LNCAP (cell line): ENCODE measurements at regions not wholly inside any gene's neighbourhood (a gene's known extent, or its start where the extent isn't known, plus 50 kb on each side); places are given as distances from the start of the nearest gene placed in this dataset.
A peak's percentile ranks its signal among the peaks of the same experiment; 100 is the strongest.

Experiments used
- TF ChIP-seq, protein P1 (sequence below): fragments of 450-650 bp; IDR thresholded peaks from 2 replicates; pipeline ENCODE4 v1.5.1; 2017; ENCODE audit warnings: mild to moderate bottlenecking

DNA sequence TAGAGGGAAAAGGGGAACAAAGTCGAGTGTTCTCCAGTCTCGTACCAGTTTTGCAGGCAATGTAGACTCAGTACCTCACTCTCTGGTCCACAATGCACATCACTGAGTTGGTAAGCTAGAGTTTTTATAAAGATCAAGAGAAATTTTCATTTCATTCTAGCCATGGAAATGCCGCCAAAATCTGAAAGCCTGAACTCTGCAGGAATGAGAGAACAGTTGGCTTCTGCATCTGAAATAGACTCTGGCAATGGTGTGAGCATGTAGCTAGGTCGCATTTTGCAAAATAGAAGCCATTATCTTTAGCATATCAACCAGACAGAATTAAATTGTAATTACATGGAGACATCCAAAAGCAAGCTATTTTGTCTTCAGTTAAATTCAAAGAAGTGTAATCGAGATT lies 381.0 kb downstream of the NOVA1 start:
- TF ChIP-seq, protein P1, sequence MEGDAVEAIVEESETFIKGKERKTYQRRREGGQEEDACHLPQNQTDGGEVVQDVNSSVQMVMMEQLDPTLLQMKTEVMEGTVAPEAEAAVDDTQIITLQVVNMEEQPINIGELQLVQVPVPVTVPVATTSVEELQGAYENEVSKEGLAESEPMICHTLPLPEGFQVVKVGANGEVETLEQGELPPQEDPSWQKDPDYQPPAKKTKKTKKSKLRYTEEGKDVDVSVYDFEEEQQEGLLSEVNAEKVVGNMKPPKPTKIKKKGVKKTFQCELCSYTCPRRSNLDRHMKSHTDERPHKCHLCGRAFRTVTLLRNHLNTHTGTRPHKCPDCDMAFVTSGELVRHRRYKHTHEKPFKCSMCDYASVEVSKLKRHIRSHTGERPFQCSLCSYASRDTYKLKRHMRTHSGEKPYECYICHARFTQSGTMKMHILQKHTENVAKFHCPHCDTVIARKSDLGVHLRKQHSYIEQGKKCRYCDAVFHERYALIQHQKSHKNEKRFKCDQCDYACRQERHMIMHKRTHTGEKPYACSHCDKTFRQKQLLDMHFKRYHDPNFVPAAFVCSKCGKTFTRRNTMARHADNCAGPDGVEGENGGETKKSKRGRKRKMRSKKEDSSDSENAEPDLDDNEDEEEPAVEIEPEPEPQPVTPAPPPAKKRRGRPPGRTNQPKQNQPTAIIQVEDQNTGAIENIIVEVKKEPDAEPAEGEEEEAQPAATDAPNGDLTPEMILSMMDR = no peak

DNA sequence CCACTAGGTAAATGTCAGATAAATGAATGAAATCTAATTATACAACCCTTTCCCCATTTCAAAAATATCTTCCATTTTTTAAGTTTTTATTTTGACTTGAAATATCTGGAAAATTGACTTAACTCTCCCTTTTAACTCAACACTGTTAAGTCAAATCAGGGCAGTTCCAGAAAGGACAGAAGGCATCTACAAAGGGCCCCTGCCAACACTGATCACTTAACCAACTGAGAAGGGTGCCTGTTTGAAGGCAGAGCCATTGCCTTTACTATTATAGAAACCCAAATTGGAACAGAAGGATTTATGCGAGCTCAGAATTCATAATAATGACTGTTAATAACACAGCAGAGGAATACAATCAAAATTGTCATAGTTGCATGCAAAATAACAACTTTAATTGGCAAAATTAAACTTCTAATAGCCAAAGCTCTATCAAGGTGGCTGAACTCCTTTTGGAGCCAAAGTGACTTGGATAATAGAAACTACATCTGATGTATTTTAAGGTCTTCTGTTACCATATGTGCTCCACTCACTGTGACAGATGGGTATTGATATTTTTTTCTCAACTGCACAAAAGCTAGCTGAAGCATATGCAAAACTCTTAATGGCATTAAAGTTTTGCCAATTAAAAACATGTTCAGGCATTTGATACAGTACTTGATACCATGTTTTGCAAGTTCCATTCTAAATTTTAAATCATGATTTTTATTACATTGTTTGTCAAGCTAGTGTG lies 383.8 kb downstream of the NOVA1 start:
- TF ChIP-seq, protein P1 = no peak

DNA sequence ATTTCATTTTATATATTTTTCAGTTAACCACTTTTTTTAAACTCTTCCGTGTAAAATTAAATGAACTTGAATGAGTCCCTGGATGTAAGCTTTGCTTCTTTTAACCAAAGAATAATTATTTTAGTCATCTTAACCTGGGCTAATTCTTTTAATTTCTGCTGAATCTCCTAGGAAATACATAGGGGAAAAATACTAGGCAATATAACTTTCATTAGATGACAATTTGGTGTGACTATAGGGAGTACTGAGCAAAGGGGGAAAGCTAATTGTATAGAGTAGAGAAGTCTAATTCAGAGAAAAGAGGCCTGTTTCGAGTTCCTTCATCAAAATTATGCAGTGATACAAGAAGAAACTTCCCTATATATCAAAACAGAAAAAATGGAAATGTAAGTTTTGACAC lies 388.1 kb downstream of the NOVA1 start:
- TF ChIP-seq, protein P1 = no peak

DNA sequence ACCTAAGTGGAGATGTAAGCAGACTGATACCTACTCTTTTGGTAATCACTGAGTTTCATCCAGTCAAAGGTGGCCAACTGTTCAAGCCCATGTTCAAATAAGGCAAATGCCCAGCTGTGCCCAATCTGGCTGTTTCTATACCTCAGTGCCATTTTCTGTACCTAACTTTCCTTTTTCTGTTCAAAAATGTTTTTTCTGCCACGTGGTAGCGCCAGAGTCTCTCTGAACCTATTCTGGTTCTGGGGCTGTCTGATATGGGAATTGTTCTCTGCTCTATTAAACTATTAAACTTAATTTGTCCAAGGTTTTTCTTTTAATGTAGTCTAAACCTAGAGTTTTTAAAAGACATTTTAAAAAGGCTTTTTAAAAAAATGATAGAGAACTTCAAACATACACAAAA lies 391.2 kb downstream of the NOVA1 start:
- TF ChIP-seq, protein P1 = peak; percentile 16; the same call in 1 of the 2 replicates

DNA sequence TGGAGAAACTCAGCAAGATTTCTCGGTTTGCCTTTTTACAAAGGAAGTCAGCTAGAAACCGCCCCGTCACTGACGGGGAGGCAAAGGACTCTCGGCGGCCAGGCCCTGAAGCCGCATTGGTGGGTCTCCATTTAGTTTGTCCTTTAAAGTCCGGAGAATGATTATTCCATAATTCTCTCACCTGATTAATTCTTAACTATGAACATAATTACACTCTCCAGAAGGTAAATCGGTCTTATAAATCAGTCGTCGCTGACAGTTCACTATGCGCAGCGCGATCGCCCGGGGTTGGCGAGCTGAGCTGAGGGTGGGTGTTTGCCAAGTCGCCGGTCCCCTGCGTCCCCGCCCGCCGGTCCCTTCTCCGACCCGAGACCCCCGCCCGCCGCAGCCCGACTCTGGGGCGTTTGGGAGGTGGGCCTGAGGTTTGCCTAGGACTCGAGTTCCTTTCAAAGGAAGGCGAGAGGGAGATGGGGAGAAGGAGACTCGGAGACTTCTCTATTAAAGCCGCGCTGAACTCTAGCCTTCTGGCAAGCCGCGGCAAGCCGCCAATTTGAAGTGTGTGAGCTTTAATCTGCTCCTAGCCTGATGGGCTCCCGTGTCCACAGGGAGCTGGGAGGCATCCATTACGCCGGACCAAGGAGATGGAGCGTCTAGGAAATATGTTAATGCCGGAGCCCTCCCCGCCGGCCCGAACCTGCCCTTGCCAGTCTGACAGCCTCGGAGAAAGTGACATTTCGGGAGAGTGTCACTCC lies 392.9 kb downstream of the NOVA1 start:
- TF ChIP-seq, protein P1 = no peak

DNA sequence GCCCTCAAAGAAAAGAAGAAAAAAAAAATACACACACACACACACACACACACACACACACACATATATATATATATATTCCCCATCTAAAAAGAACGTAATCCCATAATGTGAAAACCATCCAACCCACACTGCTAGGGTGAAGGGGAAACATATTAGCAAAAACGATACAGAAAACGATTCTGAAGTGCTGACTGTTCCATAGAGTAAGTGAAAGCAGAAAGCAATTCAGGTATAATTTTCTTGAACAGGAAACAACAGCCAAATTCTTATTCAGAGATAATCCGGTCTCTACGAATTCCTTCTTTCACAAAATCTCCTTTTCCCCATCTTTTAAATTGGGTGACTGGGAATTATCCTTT lies 393.5 kb downstream of the NOVA1 start:
- TF ChIP-seq, protein P1 = no peak

DNA sequence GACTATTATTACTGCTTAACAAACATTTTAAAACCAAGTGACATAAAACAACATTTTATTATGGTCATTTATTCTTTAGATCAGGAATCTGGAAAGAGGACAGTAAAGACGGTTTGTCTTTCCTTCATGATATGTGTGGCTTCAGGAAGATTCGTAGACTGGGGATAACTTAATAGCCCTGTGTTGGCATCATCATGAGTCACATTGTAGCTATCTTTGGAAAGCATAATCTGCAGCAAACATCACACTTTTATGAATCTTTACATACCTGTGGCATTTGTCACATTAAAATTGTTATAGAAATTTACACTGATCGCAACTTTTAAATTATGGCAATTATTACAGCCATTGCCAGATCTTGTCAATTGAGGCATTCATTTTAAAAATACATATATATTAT lies 397.1 kb downstream of the NOVA1 start:
- TF ChIP-seq, protein P1 = no peak
